SJCRH30 (cell line): ENCODE measurements at regions not wholly inside any gene's neighbourhood (a gene's known extent, or its start where the extent isn't known, plus 50 kb on each side); places are given as distances from the start of the nearest gene placed in this dataset.

ENCODE experiments used
- DNase-seq, 2 experiments: peaks; one replicate each; pipeline ENCODE4 v3.0.0-alpha.2; 2015 to 2020
- H3K27ac ChIP-seq: fragments of 250-450 bp; sonication (Bioruptor Pico); 2 replicates; pipeline ENCODE4 v1.5.1; 2020; ENCODE audit warnings: mild to moderate bottlenecking, moderate library complexity
- H3K27me3 ChIP-seq: fragments of 250-450 bp; sonication (Bioruptor Pico); 2 replicates; pipeline ENCODE4 v1.5.1; 2020; ENCODE audit warnings: mild to moderate bottlenecking, moderate library complexity
- H3K36me3 ChIP-seq: fragments of 250-450 bp; sonication (Bioruptor Pico); 2 replicates; pipeline ENCODE4 v1.5.1; 2020; ENCODE audit warnings: mild to moderate bottlenecking, moderate library complexity
- H3K4me1 ChIP-seq: fragments of 250-450 bp; sonication (Bioruptor Pico); 2 replicates; pipeline ENCODE4 v1.5.1; 2020; ENCODE audit warnings: mild to moderate bottlenecking, moderate library complexity
- H3K4me3 ChIP-seq: fragments of 250-450 bp; sonication (Bioruptor Pico); 2 replicates; pipeline ENCODE4 v1.5.1; 2020; ENCODE audit warnings: mild to moderate bottlenecking, moderate library complexity
- H3K9me3 ChIP-seq: fragments of 250-450 bp; sonication (Bioruptor Pico); replicated peaks from 2 replicates; pipeline ENCODE4 v1.5.1; 2020; ENCODE audit warnings: mild to moderate bottlenecking, moderate library complexity

GRCh38 chr4:23279377-23279986 lies 586.7 kb downstream of the GBA3 start:
- DNase-seq: no peak
- no peaks in the 10 kb centered on the region for H3K36me3 ChIP-seq

DNA sequence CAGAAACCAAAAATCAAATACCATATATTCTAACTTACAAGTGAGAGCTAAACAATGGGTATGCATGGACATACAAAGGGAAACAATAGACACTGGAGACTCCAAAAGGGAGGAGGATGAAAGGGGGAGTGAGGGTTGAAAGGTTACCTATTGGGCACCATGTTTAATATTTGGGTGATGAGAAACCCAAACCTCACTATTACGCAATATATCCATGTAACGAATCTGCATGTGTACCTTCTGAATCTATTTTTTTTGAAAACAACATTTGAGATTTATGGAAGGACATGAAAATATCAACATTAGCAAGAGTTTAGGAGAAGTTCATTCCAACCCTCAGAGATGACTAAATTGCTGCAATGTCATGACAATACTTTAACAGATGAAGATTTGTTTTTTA lies 586.1 kb downstream of the GBA3 start:
- Histone ChIP-seq H3K9me3 (no peaks in the 10 kb centered on the region), H3K4me3 (no peak overlapping the region), H3K27ac (no peak overlapping the region), H3K27me3 (no peaks in the 10 kb centered on the region), H3K4me1 (no peaks in the 10 kb centered on the region), H3K36me3 (no peaks in the 10 kb centered on the region)
- DNase-seq: no peak

More at GRCh38 chr4:23279377-23279986, 586.7 kb downstream of the GBA3 start:
- Histone ChIP-seq H3K4me1 (no peaks in the 10 kb centered on the region), H3K27ac (no peak overlapping the region), H3K27me3 (no peaks in the 10 kb centered on the region), H3K9me3 (no peaks in the 10 kb centered on the region), H3K4me3 (no peak overlapping the region)

DNA sequence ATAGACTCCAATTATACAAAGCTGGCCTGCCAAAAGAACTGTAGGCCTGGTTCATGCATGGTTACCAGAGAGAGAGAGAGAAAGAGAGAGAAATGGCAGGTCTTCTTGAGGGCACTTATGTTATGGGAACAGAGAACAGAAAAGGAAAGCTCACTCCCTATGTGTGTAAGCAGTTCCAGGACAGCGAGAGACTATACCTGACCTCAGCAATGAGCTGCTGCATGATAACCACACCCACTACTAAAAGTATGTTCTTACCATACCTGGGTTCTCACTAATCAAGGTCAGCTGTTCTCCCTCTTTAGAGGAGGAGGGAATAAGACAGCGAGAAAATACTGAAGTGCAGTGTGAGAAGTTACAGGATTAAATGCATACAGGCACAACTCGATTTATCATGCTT lies 583.3 kb downstream of the GBA3 start:
- no peaks in the 10 kb centered on the region for H3K4me1 ChIP-seq
- H3K9me3 ChIP-seq: no peaks in the 10 kb centered on the region
- no peak overlapping the region for H3K4me3 ChIP-seq
- DNase-seq: no peak
- no peaks in the 10 kb centered on the region for H3K27me3 ChIP-seq
- H3K27ac ChIP-seq: no peak overlapping the region
- H3K36me3 ChIP-seq: no peaks in the 10 kb centered on the region

GRCh38 chr4:23269566-23269965 lies 576.8 kb downstream of the GBA3 start:
- H3K36me3 ChIP-seq: no peaks in the 10 kb centered on the region
- no peak for DNase-seq
- H3K9me3 ChIP-seq: no peaks in the 10 kb centered on the region
- H3K27ac ChIP-seq: no peak overlapping the region
- H3K27me3 ChIP-seq: no peaks in the 10 kb centered on the region; the same call in 1 of the 2 replicates
- H3K4me1 ChIP-seq: no peaks in the 10 kb centered on the region
- H3K4me3 ChIP-seq: no peak overlapping the region

- Histone ChIP-seq H3K9me3 (no peaks in the 10 kb centered on the region), H3K4me3 (no peak overlapping the region), H3K27me3 (no peaks in the 10 kb centered on the region; the same call in 1 of the 2 replicates), H3K27ac (no peak overlapping the region), H3K36me3 (no peaks in the 10 kb centered on the region), H3K4me1 (no peaks in the 10 kb centered on the region)
- no peak for DNase-seq
Observed at GRCh38 chr4:23268072-23268771, 575.5 kb downstream of the GBA3 start.

- no peak for DNase-seq
- H3K9me3 ChIP-seq: no peaks in the 10 kb centered on the region
Observed at GRCh38 chr4:23266401-23266800, 573.7 kb downstream of the GBA3 start.

DNA sequence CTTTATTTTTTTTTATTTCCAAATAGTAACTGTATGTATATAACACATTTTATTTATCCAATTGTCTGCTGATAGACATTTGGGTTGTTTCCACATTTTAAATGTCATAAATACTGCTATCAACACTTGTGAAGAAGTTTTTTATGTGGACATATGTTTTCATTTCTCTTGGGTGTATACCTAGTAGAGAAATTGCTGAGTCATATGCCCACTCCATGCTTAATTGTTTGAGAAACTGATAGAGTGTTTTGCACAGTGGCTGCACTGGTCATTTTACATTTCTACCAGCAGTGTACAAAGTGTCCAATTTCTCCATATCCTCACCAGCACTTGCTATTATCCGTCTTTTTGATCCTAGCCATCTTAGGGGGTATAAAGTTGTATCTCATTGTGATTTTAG lies 567.8 kb downstream of the GBA3 start:
- Histone ChIP-seq H3K4me1 (no peaks in the 10 kb centered on the region), H3K27ac (no peak overlapping the region), H3K9me3 (no peaks in the 10 kb centered on the region), H3K4me3 (no peak overlapping the region), H3K27me3 (no peaks in the 10 kb centered on the region; the same call in 1 of the 2 replicates), H3K36me3 (no peaks in the 10 kb centered on the region)
- no peak for DNase-seq

More at GRCh38 chr4:23266401-23266800, 573.7 kb downstream of the GBA3 start:
- no peaks in the 10 kb centered on the region for H3K36me3 ChIP-seq
- no peaks in the 10 kb centered on the region for H3K4me1 ChIP-seq
- no peak overlapping the region for H3K27ac ChIP-seq
- H3K27me3 ChIP-seq: no peaks in the 10 kb centered on the region; the same call in 1 of the 2 replicates
- no peak overlapping the region for H3K4me3 ChIP-seq

DNA sequence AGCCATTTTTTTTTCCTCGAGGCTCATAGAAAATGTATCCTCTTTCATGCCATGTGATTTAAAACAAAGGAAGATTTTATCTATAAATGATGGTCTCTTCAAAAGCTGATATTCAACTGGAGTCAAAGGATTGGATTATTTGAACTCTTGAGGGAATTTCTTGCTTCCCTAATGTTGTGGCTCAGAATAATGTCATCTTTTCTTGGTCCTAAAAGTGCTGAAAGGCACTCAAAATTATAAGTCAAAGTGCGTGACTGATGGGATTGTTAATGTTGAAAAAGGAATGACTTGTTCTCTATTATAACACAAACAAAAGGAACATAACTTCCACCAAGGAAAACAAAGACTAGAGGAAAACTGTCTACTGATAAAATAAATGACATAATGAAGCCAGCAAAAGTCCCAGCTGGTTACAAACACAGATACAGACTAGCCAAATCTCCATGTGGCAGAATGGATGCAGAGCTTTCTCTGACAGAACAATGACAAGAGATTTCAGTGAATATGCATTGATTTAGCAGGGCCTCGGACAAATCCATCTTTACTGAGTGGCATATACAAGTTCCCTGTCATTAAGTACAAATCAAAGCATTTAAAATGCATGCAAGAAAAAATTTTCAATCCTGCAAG lies 552.6 kb downstream of the GBA3 start:
- Histone ChIP-seq H3K9me3 (no peaks in the 10 kb centered on the region), H3K36me3 (no peaks in the 10 kb centered on the region), H3K27me3 (0 out of 2 replicates have a peak, but pooled peaks cover 6% of the 10 kb centered on the region), H3K4me1 (no peaks in the 10 kb centered on the region), H3K4me3 (no peak overlapping the region), H3K27ac (no peak overlapping the region)
- DNase-seq: no peak

GRCh38 chr4:23242962-23243361 lies 550.2 kb downstream of the GBA3 start:
- H3K27me3 ChIP-seq: no peaks in the 10 kb centered on the region
- H3K4me1 ChIP-seq: no peaks in the 10 kb centered on the region
- DNase-seq: no peak
- no peak overlapping the region for H3K4me3 ChIP-seq
- H3K9me3 ChIP-seq: no peaks in the 10 kb centered on the region
- no peak overlapping the region for H3K27ac ChIP-seq
- no peaks in the 10 kb centered on the region for H3K36me3 ChIP-seq

GRCh38 chr4:23241408-23241807 lies 548.7 kb downstream of the GBA3 start:
- Histone ChIP-seq H3K36me3 (no peaks in the 10 kb centered on the region), H3K4me3 (no peak overlapping the region), H3K9me3 (no peaks in the 10 kb centered on the region), H3K27ac (no peak overlapping the region), H3K4me1 (no peaks in the 10 kb centered on the region), H3K27me3 (no peaks in the 10 kb centered on the region)
- no peak for DNase-seq

- H3K27me3 ChIP-seq: no peaks in the 10 kb centered on the region
- DNase-seq: no peak
- no peak overlapping the region for H3K27ac ChIP-seq
- H3K4me3 ChIP-seq: no peak overlapping the region
- H3K9me3 ChIP-seq: no peaks in the 10 kb centered on the region
- no peaks in the 10 kb centered on the region for H3K4me1 ChIP-seq
- H3K36me3 ChIP-seq: no peaks in the 10 kb centered on the region
Observed at GRCh38 chr4:23238848-23239247, 546.1 kb downstream of the GBA3 start.

DNA sequence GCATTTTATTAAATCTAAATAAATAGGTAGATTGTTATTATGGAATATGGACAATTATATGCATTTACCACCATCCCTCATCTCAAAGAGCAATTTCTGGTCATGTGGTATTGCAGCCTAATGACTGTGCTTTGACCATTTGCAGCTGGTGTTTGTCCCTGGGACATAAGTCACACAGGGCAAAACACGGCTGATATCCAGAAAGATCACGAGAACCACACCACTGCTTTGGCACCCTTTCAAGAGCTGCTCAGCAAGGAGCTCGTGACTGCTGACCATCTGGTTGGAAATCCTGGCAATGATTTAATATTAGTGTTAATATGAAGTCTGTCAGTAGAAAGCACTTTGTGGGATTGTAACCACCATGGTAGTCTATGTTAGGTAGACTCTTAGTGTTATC lies 545.0 kb downstream of the GBA3 start:
- peak in 1 of 2 experiments; percentile 2 for DNase-seq
- no peaks in the 10 kb centered on the region for H3K9me3 ChIP-seq
- no peaks in the 10 kb centered on the region for H3K27me3 ChIP-seq
- H3K4me1 ChIP-seq: no peaks in the 10 kb centered on the region
- H3K27ac ChIP-seq: no peak overlapping the region
- no peak overlapping the region for H3K4me3 ChIP-seq
- no peaks in the 10 kb centered on the region for H3K36me3 ChIP-seq

- Histone ChIP-seq H3K4me1 (no peaks in the 10 kb centered on the region), H3K36me3 (no peaks in the 10 kb centered on the region), H3K4me3 (no peak overlapping the region), H3K27me3 (no peaks in the 10 kb centered on the region), H3K27ac (no peak overlapping the region), H3K9me3 (no peaks in the 10 kb centered on the region)
- DNase-seq: no peak
Observed at GRCh38 chr4:23235628-23236390, 543.1 kb downstream of the GBA3 start.

GRCh38 chr4:23234716-23235115 lies 542.0 kb downstream of the GBA3 start:
- H3K36me3 ChIP-seq: no peaks in the 10 kb centered on the region
- H3K9me3 ChIP-seq: no peaks in the 10 kb centered on the region
- H3K4me1 ChIP-seq: no peaks in the 10 kb centered on the region
- no peak for DNase-seq
- no peak overlapping the region for H3K4me3 ChIP-seq
- H3K27ac ChIP-seq: no peak overlapping the region
- H3K27me3 ChIP-seq: no peaks in the 10 kb centered on the region

DNA sequence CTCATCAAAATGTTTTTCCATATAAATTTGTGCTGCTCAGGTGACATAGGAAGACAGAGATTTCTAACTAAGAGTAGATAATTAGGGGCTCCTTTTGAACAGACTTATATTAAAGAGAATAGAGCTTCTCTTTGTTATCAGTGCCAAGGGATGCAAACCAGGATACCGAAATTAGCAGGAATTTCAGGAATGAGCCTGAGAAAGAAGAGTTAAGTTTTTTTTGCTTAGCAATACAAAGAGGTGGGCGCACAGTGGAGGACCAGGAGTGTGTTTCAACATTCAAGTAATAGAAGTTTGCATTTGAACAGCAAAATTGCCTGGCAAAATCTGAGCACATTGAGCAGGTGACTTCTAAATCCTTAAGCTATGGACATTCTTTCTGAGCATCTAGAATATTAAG lies 541.3 kb downstream of the GBA3 start:
- DNase-seq: no peak
- Histone ChIP-seq H3K4me3 (no peak overlapping the region), H3K27ac (no peak overlapping the region), H3K27me3 (no peaks in the 10 kb centered on the region), H3K4me1 (no peaks in the 10 kb centered on the region), H3K36me3 (no peaks in the 10 kb centered on the region), H3K9me3 (no peaks in the 10 kb centered on the region)
